WI38 (cell line): ENCODE measurements at regions not wholly inside any gene's neighbourhood (a gene's known extent, or its start where the extent isn't known, plus 50 kb on each side); places are given as distances from the start of the nearest gene placed in this dataset.

ENCODE experiments used
- H3K4me3 ChIP-seq: 2 replicates; pipeline ENCODE4 v1.5.1; 2011; ENCODE audit warnings: low read depth, mild to moderate bottlenecking, control low read depth, low read length
- TF ChIP-seq, protein P1 (sequence below): IDR thresholded peaks from 2 replicates; pipeline ENCODE4 v1.5.1; 2012; ENCODE audit warnings: low read depth, mild to moderate bottlenecking, control low read depth, low read length

GRCh38 chr16:79685871-79686270 is 85.3 kb upstream of the MAF start:
- no peak overlapping the region for H3K4me3 ChIP-seq
- TF ChIP-seq, protein P1, sequence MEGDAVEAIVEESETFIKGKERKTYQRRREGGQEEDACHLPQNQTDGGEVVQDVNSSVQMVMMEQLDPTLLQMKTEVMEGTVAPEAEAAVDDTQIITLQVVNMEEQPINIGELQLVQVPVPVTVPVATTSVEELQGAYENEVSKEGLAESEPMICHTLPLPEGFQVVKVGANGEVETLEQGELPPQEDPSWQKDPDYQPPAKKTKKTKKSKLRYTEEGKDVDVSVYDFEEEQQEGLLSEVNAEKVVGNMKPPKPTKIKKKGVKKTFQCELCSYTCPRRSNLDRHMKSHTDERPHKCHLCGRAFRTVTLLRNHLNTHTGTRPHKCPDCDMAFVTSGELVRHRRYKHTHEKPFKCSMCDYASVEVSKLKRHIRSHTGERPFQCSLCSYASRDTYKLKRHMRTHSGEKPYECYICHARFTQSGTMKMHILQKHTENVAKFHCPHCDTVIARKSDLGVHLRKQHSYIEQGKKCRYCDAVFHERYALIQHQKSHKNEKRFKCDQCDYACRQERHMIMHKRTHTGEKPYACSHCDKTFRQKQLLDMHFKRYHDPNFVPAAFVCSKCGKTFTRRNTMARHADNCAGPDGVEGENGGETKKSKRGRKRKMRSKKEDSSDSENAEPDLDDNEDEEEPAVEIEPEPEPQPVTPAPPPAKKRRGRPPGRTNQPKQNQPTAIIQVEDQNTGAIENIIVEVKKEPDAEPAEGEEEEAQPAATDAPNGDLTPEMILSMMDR, result no peak

DNA sequence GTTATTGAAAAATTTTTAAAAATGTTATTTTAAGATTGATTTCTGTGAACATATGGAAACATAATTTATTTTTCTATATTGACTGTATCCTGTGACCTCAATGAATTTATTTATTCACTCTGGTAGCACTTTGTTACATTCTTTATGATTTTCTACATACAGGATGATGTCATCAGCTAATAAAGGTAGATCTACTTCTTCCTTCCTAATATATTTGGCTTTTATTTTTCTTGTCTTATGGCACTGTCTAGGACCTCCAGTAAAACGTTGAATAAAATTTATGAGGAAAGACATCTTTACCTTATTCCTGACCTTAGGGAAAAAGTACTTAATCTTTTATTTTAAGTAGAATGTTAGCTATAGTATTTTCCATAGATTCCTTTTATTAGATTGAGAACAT is 78.8 kb upstream of the MAF start:
- TF ChIP-seq, protein P1, result no peak

GRCh38 chr16:79677799-79678530 is 77.4 kb upstream of the MAF start:
- TF ChIP-seq, protein P1, result no peak
- H3K4me3 ChIP-seq, result no peak overlapping the region

More for the DNA sequence above, 78.8 kb upstream of the MAF start:
- no peak overlapping the region for H3K4me3 ChIP-seq

GRCh38 chr16:79673635-79674034 is 73.1 kb upstream of the MAF start:
- TF ChIP-seq, protein P1, result no peak
- no peak overlapping the region for H3K4me3 ChIP-seq

GRCh38 chr16:79672524-79672923 is 72.0 kb upstream of the MAF start:
- TF ChIP-seq, protein P1, result no peak

GRCh38 chr16:79668502-79668901 is 68.0 kb upstream of the MAF start:
- H3K4me3 ChIP-seq, result no peak overlapping the region
- TF ChIP-seq, protein P1, result no peak

More at GRCh38 chr16:79672524-79672923, 72.0 kb upstream of the MAF start:
- H3K4me3 ChIP-seq, result no peak overlapping the region

- TF ChIP-seq, protein P1, result no peak
- no peak overlapping the region for H3K4me3 ChIP-seq
Measured at GRCh38 chr16:79665970-79666369, 65.4 kb upstream of the MAF start.
